HT1080 (cell line): ENCODE measurements at regions not wholly inside any gene's neighbourhood (a gene's known extent, or its start where the extent isn't known, plus 50 kb on each side); places are given as distances from the start of the nearest gene placed in this dataset.

ENCODE experiments used
- DNase-seq: peaks from one replicate; pipeline ENCODE4 v3.0.0-alpha.2; 2015; ENCODE audit warnings: low read depth

- DNase-seq: no peak
Measured at GRCh38 chr13:107493266-107493665, 722.1 kb downstream of the LIG4 start.

GRCh38 chr13:107482688-107483087 is 732.6 kb downstream of the LIG4 start:
- no peak for DNase-seq

GRCh38 chr13:107480130-107480529 is 735.2 kb downstream of the LIG4 start:
- DNase-seq: no peak

GRCh38 chr13:107477772-107478379 is 737.5 kb downstream of the LIG4 start:
- no peak for DNase-seq

- DNase-seq: no peak
Measured at GRCh38 chr13:107475753-107476453, 739.4 kb downstream of the LIG4 start.

GRCh38 chr13:107473253-107473652 is 742.1 kb downstream of the LIG4 start:
- no peak for DNase-seq

GRCh38 chr13:107466326-107467099 is 748.8 kb downstream of the LIG4 start:
- peak; percentile 85 for DNase-seq

GRCh38 chr13:107462501-107462900 is 752.8 kb downstream of the LIG4 start:
- no peak for DNase-seq

GRCh38 chr13:107461751-107462150 is 753.6 kb downstream of the LIG4 start:
- DNase-seq: no peak

- DNase-seq: no peak
Measured at GRCh38 chr13:107459430-107459829, 755.9 kb downstream of the LIG4 start.

- no peak for DNase-seq
Measured at GRCh38 chr13:107458269-107458668, 757.1 kb downstream of the LIG4 start.

GRCh38 chr13:107457686-107458085 is 757.6 kb downstream of the LIG4 start:
- DNase-seq: no peak

- DNase-seq: no peak
Measured at GRCh38 chr13:107456431-107456830, 758.9 kb downstream of the LIG4 start.

GRCh38 chr13:107452833-107453232 is 762.5 kb downstream of the LIG4 start:
- DNase-seq: no peak

GRCh38 chr13:107450931-107451330 is 764.4 kb downstream of the LIG4 start:
- DNase-seq: peak; percentile 99

- DNase-seq: no peak
Measured at GRCh38 chr13:107450431-107450830, 764.9 kb downstream of the LIG4 start.

- no peak for DNase-seq
Measured at GRCh38 chr13:107447591-107447990, 767.7 kb downstream of the LIG4 start.

GRCh38 chr13:107441279-107441678 is 774.1 kb downstream of the LIG4 start:
- peak; percentile 91 for DNase-seq

- no peak for DNase-seq
Measured at GRCh38 chr13:107438251-107438650, 777.1 kb downstream of the LIG4 start.

- DNase-seq: no peak
Measured at GRCh38 chr13:107434347-107434746, 781.0 kb downstream of the LIG4 start.

- no peak for DNase-seq
Measured at GRCh38 chr13:107427536-107427935, 787.8 kb downstream of the LIG4 start.

- DNase-seq: no peak
Measured at GRCh38 chr13:107422421-107422820, 792.9 kb downstream of the LIG4 start.
